K562 (cell line): ENCODE measurements at regions not wholly inside any gene's neighbourhood (a gene's known extent, or its start where the extent isn't known, plus 50 kb on each side); places are given as distances from the start of the nearest gene placed in this dataset.
A peak's percentile ranks its signal among the peaks of the same experiment; 100 is the strongest.

ENCODE experiments used
- NR2C2 ChIP-seq, 2 experiments: fragments of 200-800 bp in 1 of 2; sonication (Bioruptor generic) in 1 of 2; sonication (generic) in 1 of 2; formaldehyde crosslinking in 1 of 2; IDR thresholded peaks; 2 replicates each; pipeline versions ENCODE4 v1.6.1 to v1.8.0; 2016 to 2022; ENCODE audit warnings: mild to moderate bottlenecking in 1 of 2, missing compliant biosample characterization in 1 of 2, missing genetic modification characterization in 1 of 2, missing genetic modification reagents in 1 of 2
- OTX1 ChIP-seq: fragments of 450-650 bp; formaldehyde crosslinking; IDR thresholded peaks from 2 replicates; pipeline ENCODE4 v1.4.0; 2022; ENCODE audit warnings: mild to moderate bottlenecking
- PCBP2 ChIP-seq: fragments of 200-400 bp; formaldehyde crosslinking; IDR thresholded peaks from 2 replicates; pipeline ENCODE4 v1.6.1; 2018; ENCODE audit warnings: low read length, low read depth, mild to moderate bottlenecking, moderate library complexity; ENCODE audit not compliant: poor library complexity, severe bottlenecking
- PHB2 ChIP-seq: fragments of 450-650 bp; IDR thresholded peaks from 2 replicates; pipeline ENCODE4 v1.6.1; 2017; ENCODE audit warnings: low read depth
- POLR2A ChIP-seq: fragments of 450-650 bp; conservative IDR thresholded peaks from 2 replicates; pipeline ENCODE4 v1.6.1; 2016
- PYGO2 ChIP-seq: fragments of 450-650 bp; IDR thresholded peaks from 2 replicates; pipeline ENCODE4 v1.6.1; 2016; ENCODE audit warnings: mild to moderate bottlenecking, missing genetic modification characterization, moderate library complexity, missing compliant biosample characterization
- ZNF212 ChIP-seq: fragments of 450-650 bp; formaldehyde crosslinking; IDR thresholded peaks from 2 replicates; pipeline ENCODE4 v1.4.0; 2020; ENCODE audit warnings: mild to moderate bottlenecking
- TF ChIP-seq, protein P1 (sequence below): fragments of 200-800 bp; sonication (Bioruptor generic); IDR thresholded peaks from 2 replicates; pipeline ENCODE4 v1.6.1; 2016; ENCODE audit warnings: missing genetic modification characterization, missing compliant biosample characterization
- TF ChIP-seq, protein P2 (sequence below): sonication (generic); formaldehyde crosslinking; IDR thresholded peaks from 2 replicates; pipeline ENCODE4 v1.8.0; 2023; ENCODE audit warnings: mild to moderate bottlenecking, missing genetic modification reagents
- TF ChIP-seq, protein P3 (sequence below): fragments of 450-650 bp; IDR thresholded peaks from 2 replicates; pipeline ENCODE4 v1.6.1; 2016; ENCODE audit warnings: low read depth, mild to moderate bottlenecking, moderate library complexity
- TF ChIP-seq, protein P4 (sequence below), 3 experiments: fragments of 200-800 bp in 1 of 3; fragments of 250-450 bp in 1 of 3; fragments of 450-650 bp in 1 of 3; sonication (Bioruptor Pico) in 1 of 3; sonication (Bioruptor generic) in 1 of 3; formaldehyde crosslinking in 1 of 3; IDR thresholded peaks; 2 replicates each; pipeline versions ENCODE4 v1.6.1 to v1.8.0; 2016 to 2022; ENCODE audit warnings: mild to moderate bottlenecking in 2 of 3, missing genetic modification characterization in 2 of 3, missing compliant biosample characterization in 1 of 3, moderate library complexity in 1 of 3
- TF ChIP-seq, protein P5 (sequence below): sonication (generic); IDR thresholded peaks from 2 replicates; pipeline ENCODE4 v1.6.1; 2016

DNA sequence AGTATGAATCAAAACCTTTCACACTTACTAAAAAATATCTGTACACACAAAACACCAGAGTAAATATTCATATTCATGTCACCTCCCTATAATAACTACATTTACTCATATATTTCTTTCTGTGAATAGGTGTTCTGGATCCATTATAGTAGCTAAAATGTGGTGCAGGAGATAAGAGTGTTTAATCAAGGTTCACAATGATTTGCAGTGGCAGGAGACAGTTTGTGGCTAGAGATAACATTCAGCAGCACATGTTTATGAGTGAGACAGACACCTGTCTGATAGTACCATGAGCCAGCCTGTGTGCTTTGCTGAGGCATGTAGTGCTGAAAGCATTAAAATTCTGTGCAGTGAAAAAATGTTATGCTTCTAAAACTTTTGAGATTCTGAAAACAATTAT, 410.3 kb downstream of the SRGAP2C start (continued):
- TF ChIP-seq, protein P1, sequence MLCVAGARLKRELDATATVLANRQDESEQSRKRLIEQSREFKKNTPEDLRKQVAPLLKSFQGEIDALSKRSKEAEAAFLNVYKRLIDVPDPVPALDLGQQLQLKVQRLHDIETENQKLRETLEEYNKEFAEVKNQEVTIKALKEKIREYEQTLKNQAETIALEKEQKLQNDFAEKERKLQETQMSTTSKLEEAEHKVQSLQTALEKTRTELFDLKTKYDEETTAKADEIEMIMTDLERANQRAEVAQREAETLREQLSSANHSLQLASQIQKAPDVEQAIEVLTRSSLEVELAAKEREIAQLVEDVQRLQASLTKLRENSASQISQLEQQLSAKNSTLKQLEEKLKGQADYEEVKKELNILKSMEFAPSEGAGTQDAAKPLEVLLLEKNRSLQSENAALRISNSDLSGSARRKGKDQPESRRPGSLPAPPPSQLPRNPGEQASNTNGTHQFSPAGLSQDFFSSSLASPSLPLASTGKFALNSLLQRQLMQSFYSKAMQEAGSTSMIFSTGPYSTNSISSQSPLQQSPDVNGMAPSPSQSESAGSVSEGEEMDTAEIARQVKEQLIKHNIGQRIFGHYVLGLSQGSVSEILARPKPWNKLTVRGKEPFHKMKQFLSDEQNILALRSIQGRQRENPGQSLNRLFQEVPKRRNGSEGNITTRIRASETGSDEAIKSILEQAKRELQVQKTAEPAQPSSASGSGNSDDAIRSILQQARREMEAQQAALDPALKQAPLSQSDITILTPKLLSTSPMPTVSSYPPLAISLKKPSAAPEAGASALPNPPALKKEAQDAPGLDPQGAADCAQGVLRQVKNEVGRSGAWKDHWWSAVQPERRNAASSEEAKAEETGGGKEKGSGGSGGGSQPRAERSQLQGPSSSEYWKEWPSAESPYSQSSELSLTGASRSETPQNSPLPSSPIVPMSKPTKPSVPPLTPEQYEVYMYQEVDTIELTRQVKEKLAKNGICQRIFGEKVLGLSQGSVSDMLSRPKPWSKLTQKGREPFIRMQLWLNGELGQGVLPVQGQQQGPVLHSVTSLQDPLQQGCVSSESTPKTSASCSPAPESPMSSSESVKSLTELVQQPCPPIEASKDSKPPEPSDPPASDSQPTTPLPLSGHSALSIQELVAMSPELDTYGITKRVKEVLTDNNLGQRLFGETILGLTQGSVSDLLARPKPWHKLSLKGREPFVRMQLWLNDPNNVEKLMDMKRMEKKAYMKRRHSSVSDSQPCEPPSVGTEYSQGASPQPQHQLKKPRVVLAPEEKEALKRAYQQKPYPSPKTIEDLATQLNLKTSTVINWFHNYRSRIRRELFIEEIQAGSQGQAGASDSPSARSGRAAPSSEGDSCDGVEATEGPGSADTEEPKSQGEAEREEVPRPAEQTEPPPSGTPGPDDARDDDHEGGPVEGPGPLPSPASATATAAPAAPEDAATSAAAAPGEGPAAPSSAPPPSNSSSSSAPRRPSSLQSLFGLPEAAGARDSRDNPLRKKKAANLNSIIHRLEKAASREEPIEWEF (CRISPR knock-in tag): peak; percentile 82
- TF ChIP-seq PHB2 (peak; percentile 89; the same call in 1 of the 2 replicates), OTX1 (CRISPR knock-in tag) (peak; percentile 82; the same call in 1 of the 2 replicates), PCBP2 (no peak), PYGO2 (peak; percentile 83), POLR2A (no peak), NR2C2 (CRISPR knock-in tag; IDR thresholded peaks at IDR 0.05) (no peak), NR2C2 (tag; IDR thresholded peaks at IDR 0.05) (no peak), ZNF212 (0 out of 2 replicates have a peak, but pooled peaks have one; percentile 23)
- TF ChIP-seq, protein P2, sequence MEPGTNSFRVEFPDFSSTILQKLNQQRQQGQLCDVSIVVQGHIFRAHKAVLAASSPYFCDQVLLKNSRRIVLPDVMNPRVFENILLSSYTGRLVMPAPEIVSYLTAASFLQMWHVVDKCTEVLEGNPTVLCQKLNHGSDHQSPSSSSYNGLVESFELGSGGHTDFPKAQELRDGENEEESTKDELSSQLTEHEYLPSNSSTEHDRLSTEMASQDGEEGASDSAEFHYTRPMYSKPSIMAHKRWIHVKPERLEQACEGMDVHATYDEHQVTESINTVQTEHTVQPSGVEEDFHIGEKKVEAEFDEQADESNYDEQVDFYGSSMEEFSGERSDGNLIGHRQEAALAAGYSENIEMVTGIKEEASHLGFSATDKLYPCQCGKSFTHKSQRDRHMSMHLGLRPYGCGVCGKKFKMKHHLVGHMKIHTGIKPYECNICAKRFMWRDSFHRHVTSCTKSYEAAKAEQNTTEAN (CRISPR knock-in tag): no peak
- TF ChIP-seq, protein P3, sequence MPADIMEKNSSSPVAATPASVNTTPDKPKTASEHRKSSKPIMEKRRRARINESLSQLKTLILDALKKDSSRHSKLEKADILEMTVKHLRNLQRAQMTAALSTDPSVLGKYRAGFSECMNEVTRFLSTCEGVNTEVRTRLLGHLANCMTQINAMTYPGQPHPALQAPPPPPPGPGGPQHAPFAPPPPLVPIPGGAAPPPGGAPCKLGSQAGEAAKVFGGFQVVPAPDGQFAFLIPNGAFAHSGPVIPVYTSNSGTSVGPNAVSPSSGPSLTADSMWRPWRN: peak; percentile 80; the same call in 1 of the 2 replicates
- TF ChIP-seq, protein P4, sequence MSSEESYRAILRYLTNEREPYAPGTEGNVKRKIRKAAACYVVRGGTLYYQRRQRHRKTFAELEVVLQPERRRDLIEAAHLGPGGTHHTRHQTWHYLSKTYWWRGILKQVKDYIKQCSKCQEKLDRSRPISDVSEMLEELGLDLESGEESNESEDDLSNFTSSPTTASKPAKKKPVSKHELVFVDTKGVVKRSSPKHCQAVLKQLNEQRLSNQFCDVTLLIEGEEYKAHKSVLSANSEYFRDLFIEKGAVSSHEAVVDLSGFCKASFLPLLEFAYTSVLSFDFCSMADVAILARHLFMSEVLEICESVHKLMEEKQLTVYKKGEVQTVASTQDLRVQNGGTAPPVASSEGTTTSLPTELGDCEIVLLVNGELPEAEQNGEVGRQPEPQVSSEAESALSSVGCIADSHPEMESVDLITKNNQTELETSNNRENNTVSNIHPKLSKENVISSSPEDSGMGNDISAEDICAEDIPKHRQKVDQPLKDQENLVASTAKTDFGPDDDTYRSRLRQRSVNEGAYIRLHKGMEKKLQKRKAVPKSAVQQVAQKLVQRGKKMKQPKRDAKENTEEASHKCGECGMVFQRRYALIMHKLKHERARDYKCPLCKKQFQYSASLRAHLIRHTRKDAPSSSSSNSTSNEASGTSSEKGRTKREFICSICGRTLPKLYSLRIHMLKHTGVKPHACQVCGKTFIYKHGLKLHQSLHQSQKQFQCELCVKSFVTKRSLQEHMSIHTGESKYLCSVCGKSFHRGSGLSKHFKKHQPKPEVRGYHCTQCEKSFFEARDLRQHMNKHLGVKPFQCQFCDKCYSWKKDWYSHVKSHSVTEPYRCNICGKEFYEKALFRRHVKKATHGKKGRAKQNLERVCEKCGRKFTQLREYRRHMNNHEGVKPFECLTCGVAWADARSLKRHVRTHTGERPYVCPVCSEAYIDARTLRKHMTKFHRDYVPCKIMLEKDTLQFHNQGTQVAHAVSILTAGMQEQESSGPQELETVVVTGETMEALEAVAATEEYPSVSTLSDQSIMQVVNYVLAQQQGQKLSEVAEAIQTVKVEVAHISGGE (CRISPR knock-in tag; IDR thresholded peaks at IDR 0.05): peak in 1 of 3 experiments; percentile 83; a peak in 2 of 6 replicates
- TF ChIP-seq, protein P5, sequence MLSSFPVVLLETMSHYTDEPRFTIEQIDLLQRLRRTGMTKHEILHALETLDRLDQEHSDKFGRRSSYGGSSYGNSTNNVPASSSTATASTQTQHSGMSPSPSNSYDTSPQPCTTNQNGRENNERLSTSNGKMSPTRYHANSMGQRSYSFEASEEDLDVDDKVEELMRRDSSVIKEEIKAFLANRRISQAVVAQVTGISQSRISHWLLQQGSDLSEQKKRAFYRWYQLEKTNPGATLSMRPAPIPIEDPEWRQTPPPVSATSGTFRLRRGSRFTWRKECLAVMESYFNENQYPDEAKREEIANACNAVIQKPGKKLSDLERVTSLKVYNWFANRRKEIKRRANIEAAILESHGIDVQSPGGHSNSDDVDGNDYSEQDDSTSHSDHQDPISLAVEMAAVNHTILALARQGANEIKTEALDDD: no peak
